ENCODE measurements at regions not wholly inside any gene's neighbourhood (a gene's known extent, or its start where the extent isn't known, plus 50 kb on each side); places are given as distances from the start of the nearest gene placed in this dataset.

GRCh38 chr12:125280482-125281377 lies 215.5 kb downstream of the AACS start:
- Histone ChIP-seq H3K27ac (ENCODE audit: low read depth, low read length) (no peak overlapping the region), H3F3A (ENCODE audit: insufficient read depth) (no peaks in the 10 kb centered on the region), H3K9me3 (ENCODE audit: insufficient read depth, low read length) (no peaks in the 10 kb centered on the region), H4K20me1 (ENCODE audit: low read depth, low read length) (no peaks in the 10 kb centered on the region), H3K36me3 (ENCODE audit: low read length) (no peaks in the 10 kb centered on the region), H3K9me2 (replicated peaks; ENCODE audit: insufficient read depth, low read length) (no peaks in the 10 kb centered on the region), H3K27me3 (ENCODE audit: low read length) (no peaks in the 10 kb centered on the region), H2AFZ (ENCODE audit: low read depth, low read length, severe bottlenecking) (no peak overlapping the region), H3K4me2 (ENCODE audit: low read depth, low read length, poor library complexity, severe bottlenecking) (no peak overlapping the region), H3K79me2 (ENCODE audit: insufficient read depth, low read length) (no peaks in the 10 kb centered on the region), H3K9ac (ENCODE audit: low read length) (no peak overlapping the region), H3K4me3 (ENCODE audit: insufficient read depth, low read length, poor library complexity, severe bottlenecking) (no peak overlapping the region)
- TF ChIP-seq CTCF (IDR thresholded peaks at IDR 0.05; ENCODE audit: insufficient read depth, low read length, poor library complexity, severe bottlenecking) (no peak), EZH2phosphoT487 (conservative IDR thresholded peaks at IDR 0.05; ENCODE audit: low read length) (no peak)

DNA sequence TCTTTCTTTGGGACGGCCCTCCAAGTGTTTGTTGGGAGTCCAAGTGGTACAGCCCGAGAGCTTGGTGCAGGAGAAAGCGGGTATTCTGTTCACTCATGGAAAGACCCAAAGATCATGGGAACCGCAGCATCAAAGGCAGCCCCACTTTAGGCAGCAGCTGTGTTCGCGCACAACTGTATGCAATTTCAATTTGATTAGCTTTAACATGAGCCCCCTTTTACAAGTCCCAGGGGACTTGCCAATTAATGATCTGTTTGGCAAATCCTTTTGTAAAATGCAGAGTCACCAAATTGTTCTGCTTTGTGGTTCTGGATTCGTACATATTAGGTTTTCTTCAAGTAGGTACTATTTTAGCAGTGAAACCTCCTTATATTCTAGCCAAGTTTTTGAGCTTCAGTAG lies 217.7 kb downstream of the AACS start:
- no peak overlapping the region for H3K4me3 ChIP-seq (ENCODE audit: insufficient read depth, low read length, poor library complexity, severe bottlenecking)
- no peaks in the 10 kb centered on the region for H3F3A ChIP-seq (ENCODE audit: insufficient read depth)
- no peak overlapping the region for H3K27ac ChIP-seq (ENCODE audit: low read depth, low read length)
- H3K9me2 ChIP-seq (replicated peaks; ENCODE audit: insufficient read depth, low read length) = no peaks in the 10 kb centered on the region
- TF ChIP-seq CTCF (IDR thresholded peaks at IDR 0.05; ENCODE audit: insufficient read depth, low read length, poor library complexity, severe bottlenecking) (no peak), EZH2phosphoT487 (conservative IDR thresholded peaks at IDR 0.05; ENCODE audit: low read length) (no peak)
- no peaks in the 10 kb centered on the region for H3K79me2 ChIP-seq (ENCODE audit: insufficient read depth, low read length)
- no peak overlapping the region for H3K9ac ChIP-seq (ENCODE audit: low read length)
- no peaks in the 10 kb centered on the region for H3K36me3 ChIP-seq (ENCODE audit: low read length)
- no peaks in the 10 kb centered on the region for H4K20me1 ChIP-seq (ENCODE audit: low read depth, low read length)
- no peak overlapping the region for H2AFZ ChIP-seq (ENCODE audit: low read depth, low read length, severe bottlenecking)
- H3K4me2 ChIP-seq (ENCODE audit: low read depth, low read length, poor library complexity, severe bottlenecking) = no peak overlapping the region
- H3K9me3 ChIP-seq (ENCODE audit: insufficient read depth, low read length) = no peaks in the 10 kb centered on the region
- no peaks in the 10 kb centered on the region for H3K27me3 ChIP-seq (ENCODE audit: low read length)

DNA sequence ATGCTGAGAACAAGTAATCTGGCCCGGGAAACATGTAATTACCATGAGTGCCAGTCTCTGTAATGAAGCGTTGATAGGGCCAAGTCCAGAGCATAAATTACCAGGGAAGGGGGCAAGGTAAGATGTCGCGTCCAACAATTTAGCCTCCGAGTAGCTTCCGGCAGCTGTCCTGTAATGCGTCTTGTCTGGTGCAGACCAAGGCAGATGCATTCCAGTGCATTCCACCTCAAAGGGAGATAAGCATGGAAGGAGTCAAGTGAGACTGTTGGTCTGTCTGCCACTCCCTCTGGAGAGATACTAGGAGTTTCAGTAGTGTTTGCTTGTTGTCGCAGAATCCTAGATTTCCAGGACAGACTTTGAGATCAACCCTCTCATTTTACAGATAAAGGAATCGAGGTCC lies 218.3 kb downstream of the AACS start:
- H3K79me2 ChIP-seq (ENCODE audit: insufficient read depth, low read length) = no peaks in the 10 kb centered on the region
- no peaks in the 10 kb centered on the region for H4K20me1 ChIP-seq (ENCODE audit: low read depth, low read length)
- H3F3A ChIP-seq (ENCODE audit: insufficient read depth) = no peaks in the 10 kb centered on the region
- H3K27ac ChIP-seq (ENCODE audit: low read depth, low read length) = no peak overlapping the region
- no peak overlapping the region for H3K9ac ChIP-seq (ENCODE audit: low read length)
- no peaks in the 10 kb centered on the region for H3K36me3 ChIP-seq (ENCODE audit: low read length)
- no peaks in the 10 kb centered on the region for H3K9me3 ChIP-seq (ENCODE audit: insufficient read depth, low read length)
- H3K4me3 ChIP-seq (ENCODE audit: insufficient read depth, low read length, poor library complexity, severe bottlenecking) = no peak overlapping the region
- TF ChIP-seq EZH2phosphoT487 (conservative IDR thresholded peaks at IDR 0.05; ENCODE audit: low read length) = no peak
- no peak for TF ChIP-seq CTCF (IDR thresholded peaks at IDR 0.05; ENCODE audit: insufficient read depth, low read length, poor library complexity, severe bottlenecking)
- no peaks in the 10 kb centered on the region for H3K9me2 ChIP-seq (replicated peaks; ENCODE audit: insufficient read depth, low read length)
- no peak overlapping the region for H3K4me2 ChIP-seq (ENCODE audit: low read depth, low read length, poor library complexity, severe bottlenecking)
- H2AFZ ChIP-seq (ENCODE audit: low read depth, low read length, severe bottlenecking) = no peak overlapping the region
- no peaks in the 10 kb centered on the region for H3K27me3 ChIP-seq (ENCODE audit: low read length)
